Gastroesophageal sphincter (tissue), 4 donors: ENCODE measurements at regions not wholly inside any gene's neighbourhood (a gene's known extent, or its start where the extent isn't known, plus 50 kb on each side); places are given as distances from the start of the nearest gene placed in this dataset.

Source experiments
- ATAC-seq: fragments of 150-250 bp; one replicate; pipeline ENCODE4 v1.9.1; 2016; ENCODE audit warnings: mild to moderate bottlenecking, moderate library complexity
- H3K27ac ChIP-seq, 4 donors: fragments of 200-600 bp; sonication (generic) in 3 of 4; 1 replicate in 3 of 4; 2 replicates in 1 of 4; pipeline ENCODE4 v1.5.1; 2016 to 2019
- H3K27me3 ChIP-seq: fragments of 200-600 bp; sonication (generic); one replicate; pipeline ENCODE4 v1.5.1; 2019
- H3K36me3 ChIP-seq, 2 donors: fragments of 200-600 bp; sonication (generic); one replicate each; pipeline ENCODE4 v1.5.1; 2019; ENCODE audit warnings: control low read depth in 1 of 2
- H3K4me1 ChIP-seq, 3 donors: fragments of 200-600 bp; sonication (generic); 1 replicate in 2 of 3; 2 replicates in 1 of 3; pipeline ENCODE4 v1.5.1; 2016 to 2019; ENCODE audit warnings: control low read depth in 2 of 3
- H3K4me3 ChIP-seq, 2 donors: fragments of 200-600 bp; sonication (generic); one replicate each; pipeline ENCODE4 v1.5.1; 2019; ENCODE audit warnings: mild to moderate bottlenecking in 1 of 2, moderate library complexity in 1 of 2
- H3K9me3 ChIP-seq, 3 donors: fragments of 200-600 bp; sonication (generic); one replicate each; pipeline ENCODE4 v1.5.1; 2017 to 2019; ENCODE audit warnings: control low read depth in 2 of 3
- EP300 ChIP-seq: sonication (generic); formaldehyde crosslinking; IDR thresholded peaks from one replicate; pipeline ENCODE4 v1.6.1; 2017; ENCODE audit warnings: antibody characterized with exemption, mild to moderate bottlenecking
- POLR2A ChIP-seq, 2 donors: fragments of 450-650 bp; IDR thresholded peaks; one replicate each; pipeline ENCODE4 v1.6.1; 2017; ENCODE audit warnings: antibody characterized with exemption in 2 of 2, mild to moderate bottlenecking in 2 of 2, moderate library complexity in 1 of 2
- POLR2AphosphoS5 ChIP-seq: sonication (generic); formaldehyde crosslinking; IDR thresholded peaks from one replicate; pipeline ENCODE4 v1.6.1; 2017; ENCODE audit warnings: antibody characterized with exemption
- WGBS, 2 donors: methylation state at CpG; one replicate each; pipeline ENCODE4 v1.1.5; 2018; ENCODE audit warnings: low coverage in 1 of 2; 5-methylcytosine and 5-hydroxymethylcytosine counted together
- TF ChIP-seq, protein P1 (sequence below), 4 experiments: fragments of 200-600 bp in 2 of 4; fragments of 450-650 bp in 2 of 4; sonication (generic) in 1 of 4; IDR thresholded peaks; one replicate each; pipeline ENCODE4 v1.5.1; 2017 to 2019; ENCODE audit warnings: antibody characterized with exemption in 4 of 4, mild to moderate bottlenecking in 2 of 4, moderate library complexity in 2 of 4

DNA sequence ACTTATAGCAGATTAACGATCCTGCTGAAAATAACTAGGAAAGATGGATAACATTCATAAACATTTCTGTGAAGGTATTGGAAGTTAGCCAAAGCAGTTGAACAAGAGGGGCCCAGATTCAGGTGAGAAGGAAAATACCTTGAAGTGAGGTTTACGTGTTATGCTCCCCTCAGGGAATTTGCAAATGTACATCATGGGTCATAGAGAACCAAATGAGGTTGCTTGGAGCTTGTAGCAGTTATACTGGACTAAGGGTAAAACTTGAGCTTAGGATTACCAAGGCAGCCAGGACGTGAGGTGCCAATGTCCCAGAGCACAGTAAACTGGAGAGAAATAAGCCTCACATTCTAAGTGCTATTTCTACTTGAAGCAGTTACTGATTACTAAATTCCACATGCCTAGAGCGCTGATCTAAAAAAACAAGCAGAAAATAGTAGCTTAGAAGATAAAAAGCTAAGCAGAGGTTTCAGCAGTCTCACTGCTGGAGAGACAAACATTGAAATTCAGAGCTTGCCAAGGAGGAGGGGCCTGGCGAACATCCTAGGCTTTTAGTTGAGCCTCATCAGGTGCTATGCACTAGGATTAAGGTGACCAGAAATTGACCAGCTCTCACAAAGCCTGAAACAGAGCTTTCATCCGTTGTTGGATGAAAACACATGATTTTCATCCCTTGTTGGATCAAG lies 136.7 kb upstream of the FAM20A start:
- Histone ChIP-seq H3K27me3 (no peaks in the 10 kb centered on the region), H3K9me3 (peaks cover 0 to 10% (median 0%) of the 10 kb centered on the region in 3 donors), H3K4me1 (peaks cover 0 to 14% (median 11%) of the 10 kb centered on the region in 3 donors), H3K27ac (no peak overlapping the region), H3K36me3 (no peaks in the 10 kb centered on the region), H3K4me3 (no peak overlapping the region)
- TF ChIP-seq, protein P1, sequence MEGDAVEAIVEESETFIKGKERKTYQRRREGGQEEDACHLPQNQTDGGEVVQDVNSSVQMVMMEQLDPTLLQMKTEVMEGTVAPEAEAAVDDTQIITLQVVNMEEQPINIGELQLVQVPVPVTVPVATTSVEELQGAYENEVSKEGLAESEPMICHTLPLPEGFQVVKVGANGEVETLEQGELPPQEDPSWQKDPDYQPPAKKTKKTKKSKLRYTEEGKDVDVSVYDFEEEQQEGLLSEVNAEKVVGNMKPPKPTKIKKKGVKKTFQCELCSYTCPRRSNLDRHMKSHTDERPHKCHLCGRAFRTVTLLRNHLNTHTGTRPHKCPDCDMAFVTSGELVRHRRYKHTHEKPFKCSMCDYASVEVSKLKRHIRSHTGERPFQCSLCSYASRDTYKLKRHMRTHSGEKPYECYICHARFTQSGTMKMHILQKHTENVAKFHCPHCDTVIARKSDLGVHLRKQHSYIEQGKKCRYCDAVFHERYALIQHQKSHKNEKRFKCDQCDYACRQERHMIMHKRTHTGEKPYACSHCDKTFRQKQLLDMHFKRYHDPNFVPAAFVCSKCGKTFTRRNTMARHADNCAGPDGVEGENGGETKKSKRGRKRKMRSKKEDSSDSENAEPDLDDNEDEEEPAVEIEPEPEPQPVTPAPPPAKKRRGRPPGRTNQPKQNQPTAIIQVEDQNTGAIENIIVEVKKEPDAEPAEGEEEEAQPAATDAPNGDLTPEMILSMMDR (IDR thresholded peaks at IDR 0.05) = no peak
- TF ChIP-seq POLR2A (IDR thresholded peaks at IDR 0.05) (no peak), POLR2AphosphoS5 (no peak), EP300 (no peak)
- 32 to 46% methylated on average over 3 to 6 of the region's 6 CpGs for WGBS, 2 donors
- no peak for ATAC-seq

DNA sequence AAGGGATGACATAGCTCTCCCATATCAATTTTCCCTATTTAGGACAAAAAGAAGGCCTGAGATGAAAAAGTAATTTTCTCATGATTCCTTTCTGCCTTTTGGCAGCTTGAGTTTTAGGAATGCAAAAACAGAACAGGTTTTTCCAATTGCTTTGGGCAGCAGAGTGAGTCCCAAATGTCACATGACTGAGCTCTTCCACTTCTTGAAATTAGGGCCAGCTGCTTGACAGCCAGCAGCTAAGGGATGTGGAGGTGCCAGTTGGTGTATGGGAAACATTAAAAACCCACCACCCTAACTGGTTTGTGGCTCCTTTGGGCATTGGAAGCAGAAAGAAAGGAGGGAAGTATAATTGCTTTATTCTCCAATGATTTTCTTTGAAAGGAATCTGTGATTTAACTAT lies 133.8 kb upstream of the FAM20A start:
- no peak overlapping the region for H3K27ac ChIP-seq
- TF ChIP-seq POLR2AphosphoS5 = no peak
- TF ChIP-seq, protein P1 (IDR thresholded peaks at IDR 0.05) = no peak
- TF ChIP-seq EP300 = no peak
- no peak for TF ChIP-seq POLR2A (IDR thresholded peaks at IDR 0.05)
- H3K27me3 ChIP-seq = no peaks in the 10 kb centered on the region
- no peak overlapping the region for H3K4me3 ChIP-seq
- H3K4me1 ChIP-seq = peaks cover 0 to 14% (median 11%) of the 10 kb centered on the region in 3 donors
- H3K36me3 ChIP-seq = no peaks in the 10 kb centered on the region
- ATAC-seq = no peak
- H3K9me3 ChIP-seq = no peaks in the 10 kb centered on the region

DNA sequence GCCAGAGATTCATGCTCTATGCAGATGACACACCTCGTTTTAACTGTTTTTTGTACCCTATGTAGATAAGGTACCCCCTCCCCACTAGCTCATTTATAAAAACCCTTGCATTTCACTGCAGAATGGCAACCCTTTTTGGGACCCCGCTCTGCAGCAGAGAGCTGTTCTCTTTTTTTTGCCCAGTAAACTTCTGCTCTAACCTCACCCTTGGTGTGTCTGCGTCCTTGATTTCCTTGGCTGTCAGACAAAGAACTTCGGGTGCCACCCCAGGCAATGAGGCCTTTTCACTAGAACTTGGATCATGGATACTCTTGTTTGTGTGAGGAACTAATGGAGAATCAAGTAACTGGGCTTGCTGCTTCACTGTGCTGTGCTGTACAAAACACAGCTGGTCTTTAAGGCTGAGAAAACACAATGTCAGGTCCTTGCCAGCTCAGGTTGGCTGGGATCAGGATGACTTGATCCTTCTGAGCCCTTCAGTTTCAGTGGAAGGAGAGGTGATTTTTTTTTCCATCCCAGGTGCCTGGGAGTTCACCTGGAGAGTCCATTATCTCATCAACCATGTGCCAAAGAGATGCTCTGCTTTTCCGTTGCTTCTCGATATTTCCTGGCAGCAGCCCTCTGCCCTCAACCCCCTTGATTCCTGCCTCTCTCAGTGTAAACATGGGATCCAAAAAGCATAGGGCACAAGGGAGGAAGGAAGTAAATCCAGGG lies 133.2 kb upstream of the FAM20A start:
- no peak for ATAC-seq

DNA sequence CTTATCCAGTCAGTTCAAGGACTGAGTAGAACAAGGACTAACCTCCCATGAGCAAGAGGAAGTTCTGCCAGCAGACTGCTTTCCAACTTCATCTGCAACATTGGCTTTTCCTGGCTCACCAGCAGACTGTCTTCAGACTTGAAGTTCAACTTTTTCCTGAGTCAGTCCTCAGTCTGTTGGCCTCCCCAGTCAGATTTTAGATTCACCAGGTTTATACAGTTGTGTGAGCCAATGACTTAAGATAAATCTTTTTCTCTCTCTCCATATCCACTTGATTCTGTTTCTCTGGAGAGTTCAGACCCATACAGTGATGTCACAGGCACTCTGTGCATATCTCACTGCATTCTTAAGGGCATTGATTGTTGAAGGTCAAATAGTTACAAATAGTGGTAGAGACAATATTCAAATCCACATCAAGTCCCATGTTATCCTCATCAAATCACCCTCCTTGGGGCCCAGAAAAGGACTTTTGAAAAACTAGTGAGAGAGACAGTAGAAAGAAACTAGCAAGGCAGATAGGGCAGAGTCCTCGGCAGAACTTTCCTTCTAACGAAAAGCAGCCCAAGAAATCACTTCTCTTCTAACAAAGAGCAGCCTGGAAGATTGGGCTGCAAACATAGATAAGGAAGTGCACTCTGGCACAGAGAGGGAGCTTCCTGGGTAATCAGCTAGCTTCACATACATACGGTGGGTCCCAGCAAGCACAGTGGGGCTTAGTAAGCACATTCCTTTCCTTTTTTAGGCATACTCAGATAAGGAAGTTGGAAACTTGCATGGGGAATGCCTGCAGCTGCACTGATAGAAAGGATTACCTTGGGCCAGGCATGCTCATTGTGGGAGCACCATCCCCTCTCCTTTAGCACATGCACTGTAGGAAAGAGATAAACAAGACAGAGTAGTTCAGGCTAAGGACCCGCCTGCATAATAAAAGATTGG lies 132.3 kb upstream of the FAM20A start:
- TF ChIP-seq POLR2AphosphoS5 (no peak), EP300 (no peak), POLR2A (IDR thresholded peaks at IDR 0.05) (no peak)
- TF ChIP-seq, protein P1 (IDR thresholded peaks at IDR 0.05) = no peak
- peaks cover 0 to 14% (median 11%) of the 10 kb centered on the region in 3 donors for H3K4me1 ChIP-seq
- no peaks in the 10 kb centered on the region for H3K36me3 ChIP-seq
- H3K9me3 ChIP-seq = no peaks in the 10 kb centered on the region
- ATAC-seq = peak; percentile 61
- H3K27me3 ChIP-seq = no peaks in the 10 kb centered on the region
- no peak overlapping the region for H3K27ac ChIP-seq
- no peak overlapping the region for H3K4me3 ChIP-seq
- WGBS, 2 donors = 18 to 43% methylated on average over 4 of the region's 4 CpGs

More for the DNA sequence above, 133.2 kb upstream of the FAM20A start:
- WGBS, 2 donors = 70 to 83% methylated on average over 3 to 4 of the region's 6 CpGs
- Histone ChIP-seq H3K27me3 (no peaks in the 10 kb centered on the region), H3K27ac (no peak overlapping the region), H3K4me1 (peaks cover 0 to 14% (median 11%) of the 10 kb centered on the region in 3 donors), H3K4me3 (no peak overlapping the region), H3K9me3 (no peaks in the 10 kb centered on the region), H3K36me3 (no peaks in the 10 kb centered on the region)
- TF ChIP-seq EP300 (no peak), POLR2AphosphoS5 (no peak), POLR2A (IDR thresholded peaks at IDR 0.05) (no peak)
- TF ChIP-seq, protein P1 (IDR thresholded peaks at IDR 0.05) = no peak
